Endothelial cell of umbilical vein (primary cell): ENCODE measurements at regions not wholly inside any gene's neighbourhood (a gene's known extent, or its start where the extent isn't known, plus 50 kb on each side); places are given as distances from the start of the nearest gene placed in this dataset.

Experiments
- BruUV-seq: library from RNA; stranded (reverse); fragments of 400-500 nt; replicated peaks from 2 replicates; lab custom pipeline; 2021; lab: Mats Ljungman, UMichigan
- CTCF ChIA-PET: fragments of 300-600, 350-600 bp; sonication (Branson Sonifier 250); formaldehyde crosslinking; loops from one replicate; lab custom pipeline; 2021; ENCODE audit warnings: antibody characterized with exemption, inconsistent platforms; lab: Charles Lee
- POLR2A ChIA-PET: fragments of 300-600, 350-600 bp; sonication (Branson Sonifier 250); formaldehyde crosslinking; loops from one replicate; lab custom pipeline; 2021; ENCODE audit warnings: antibody characterized with exemption, inconsistent platforms; lab: Charles Lee
- DNase-seq: peaks from one replicate; pipeline ENCODE4 v3.0.0-alpha.2; 2011; ENCODE audit warnings: low read depth, low spot score
- FAIRE-seq: peaks from 2 replicates; lab custom pipeline; 2011; peaks lifted over from hg19 to GRCh38; lab: Jason Lieb, UNC
- H2AFZ ChIP-seq: 2 replicates; pipeline ENCODE4 v1.6.0; 2012; ENCODE audit warnings: low read depth, low read length, control low read depth, inconsistent platforms
- H3K27ac ChIP-seq: 2 replicates; pipeline ENCODE4 v1.5.1; 2011; ENCODE audit warnings: low read depth, mild to moderate bottlenecking, control low read depth, low read length, moderate library complexity; ENCODE audit not compliant: insufficient read depth
- H3K27me3 ChIP-seq, 2 experiments: 2 replicates each; pipeline versions ENCODE4 v1.6.0 to v1.6.1; 2011; ENCODE audit warnings: low read length in 2 of 2, mixed read lengths in 1 of 2; ENCODE audit not compliant: control insufficient read depth in 2 of 2, insufficient read depth in 2 of 2
- H3K36me3 ChIP-seq, 2 experiments: 2 replicates in 1 of 2; 3 replicates in 1 of 2; pipeline ENCODE4 v1.5.1; 2011; ENCODE audit warnings: low read length in 2 of 2, mild to moderate bottlenecking in 1 of 2, moderate library complexity in 1 of 2; ENCODE audit not compliant: control insufficient read depth in 2 of 2, insufficient read depth in 2 of 2; ENCODE audit errors: extremely low read depth in 1 of 2
- H3K4me1 ChIP-seq: 3 replicates; pipeline ENCODE4 v1.5.1; 2011; ENCODE audit warnings: mild to moderate bottlenecking, low read length; ENCODE audit not compliant: control insufficient read depth, insufficient read depth; ENCODE audit errors: extremely low read depth
- H3K4me2 ChIP-seq: 2 replicates; pipeline ENCODE4 v1.6.1; 2011; ENCODE audit warnings: low read length, control low read depth, mixed read lengths; ENCODE audit not compliant: insufficient read depth
- H3K4me3 ChIP-seq, 3 experiments: fragments of 200-600 bp in 1 of 3; sonication (generic), shearing (Covaris generic) in 1 of 3; replicated peaks in 1 of 3; 2 replicates each; pipeline ENCODE4 v1.5.1; 2011 to 2016; ENCODE audit warnings: control low read depth in 3 of 3, low read length in 3 of 3, mild to moderate bottlenecking in 2 of 3, inconsistent platforms in 1 of 3, low read depth in 1 of 3, moderate library complexity in 1 of 3; ENCODE audit not compliant: insufficient read depth in 1 of 3
- H3K79me2 ChIP-seq: 2 replicates; pipeline ENCODE4 v1.6.0; 2012; ENCODE audit warnings: low read length, inconsistent platforms; ENCODE audit not compliant: control insufficient read depth, insufficient read depth
- H3K9ac ChIP-seq: replicated peaks from 2 replicates; pipeline ENCODE3; 2011; ENCODE audit warnings: low read length, control low read depth; ENCODE audit not compliant: insufficient read depth; ENCODE audit errors: extremely low read depth
- H3K9me1 ChIP-seq: replicated peaks from 3 replicates; pipeline ENCODE4 v1.6.0; 2011; ENCODE audit warnings: mild to moderate bottlenecking, low read length; ENCODE audit not compliant: control insufficient read depth, insufficient read depth; ENCODE audit errors: extremely low read depth
- H3K9me3 ChIP-seq: replicated peaks from 2 replicates; pipeline ENCODE4 v1.5.1; 2012; ENCODE audit warnings: low read length, inconsistent platforms; ENCODE audit not compliant: control insufficient read depth, insufficient read depth
- H4K20me1 ChIP-seq: replicated peaks from 2 replicates; pipeline ENCODE3; 2011; ENCODE audit warnings: mild to moderate bottlenecking, low read length; ENCODE audit not compliant: control insufficient read depth, insufficient read depth; ENCODE audit errors: extremely low read depth
- EZH2 ChIP-seq: IDR thresholded peaks from 2 replicates; pipeline ENCODE4 v1.6.1; 2012; ENCODE audit warnings: borderline replicate concordance, low read depth, mild to moderate bottlenecking, moderate library complexity, low read length, inconsistent platforms; ENCODE audit not compliant: severe bottlenecking
- FOS ChIP-seq: IDR thresholded peaks from 2 replicates; pipeline ENCODE4 v1.6.1; 2011; ENCODE audit warnings: mild to moderate bottlenecking, low read length, moderate library complexity, borderline replicate concordance; ENCODE audit not compliant: insufficient read depth
- GATA2 ChIP-seq: IDR thresholded peaks from 2 replicates; pipeline ENCODE4 v1.7.0; 2011; ENCODE audit warnings: low read depth, mild to moderate bottlenecking, moderate library complexity, mixed read lengths, low read length; ENCODE audit not compliant: insufficient read length, insufficient read depth
- JUN ChIP-seq: IDR thresholded peaks from 2 replicates; pipeline ENCODE4 v1.6.1; 2011; ENCODE audit warnings: borderline replicate concordance, low read depth; ENCODE audit not compliant: insufficient read length, insufficient read depth
- MYC ChIP-seq: IDR thresholded peaks from one replicate; pipeline ENCODE4 v1.6.1; 2011; ENCODE audit warnings: mild to moderate bottlenecking, low read depth, low read length
- POLR2A ChIP-seq: IDR thresholded peaks from 2 replicates; pipeline ENCODE4 v1.6.1; 2012; ENCODE audit warnings: low read depth, mild to moderate bottlenecking, control low read depth, low read length
- POLR2AphosphoS5 ChIP-seq: IDR thresholded peaks from 2 replicates; pipeline ENCODE4 v1.6.1; 2012; ENCODE audit warnings: low read depth, mild to moderate bottlenecking, control low read depth, low read length, moderate library complexity; ENCODE audit not compliant: insufficient read depth
- dilution Hi-C: fragments of 300-500 bp; cut with MboI; formaldehyde crosslinking; loops from one replicate; pipeline ENCODE4 v1.15.0; 2019; ENCODE audit warnings: low sequenced_read_pairs; ENCODE audit not compliant: extremely low pct_ligation_motif_present
- intact Hi-C: fragments of 100-400 bp; cut with micrococcal nuclease; formaldehyde crosslinking; loops from one replicate; pipeline ENCODE4 v1.10.0; 2022
- TF ChIP-seq, protein P1 (sequence below), 2 donors: IDR thresholded peaks; 1 replicate in 1 of 2; 2 replicates in 1 of 2; pipeline ENCODE4 v1.5.1; 2011; ENCODE audit warnings: low read length in 2 of 2, mild to moderate bottlenecking in 2 of 2, moderate library complexity in 2 of 2, control low read depth in 1 of 2, inconsistent platforms in 1 of 2, low read depth in 1 of 2; ENCODE audit not compliant: insufficient read depth in 1 of 2; ENCODE audit errors: extremely low read depth in 1 of 2
- TF ChIP-seq, protein P2 (sequence below): IDR thresholded peaks from 2 replicates; pipeline ENCODE4 v1.6.1; 2011; ENCODE audit not compliant: insufficient read depth, insufficient read length

DNA sequence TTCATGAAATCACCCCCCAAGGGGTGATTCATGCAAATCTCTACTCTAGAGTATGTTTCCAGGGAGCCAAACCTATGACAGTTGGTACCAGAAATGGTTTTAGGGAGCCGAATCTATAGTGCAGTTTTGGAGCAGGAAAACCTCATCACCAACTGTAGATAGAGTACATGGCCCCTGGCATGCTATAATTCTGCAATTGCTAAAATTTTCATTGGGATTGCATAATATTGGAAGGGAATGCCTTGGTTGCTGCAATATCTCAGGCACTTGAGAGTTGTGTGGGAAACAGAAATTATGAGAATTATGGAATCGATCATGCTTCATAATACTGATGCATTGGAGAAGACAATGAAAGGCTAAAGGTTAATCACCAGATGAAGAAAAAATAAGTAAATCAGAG, 148.2 kb upstream of the PLPPR1 start:
- no peak for FAIRE-seq
- no peak overlapping the region for H3K27ac ChIP-seq
- no peaks in the 10 kb centered on the region for H4K20me1 ChIP-seq
- H3K27me3 ChIP-seq = no peaks in the 10 kb centered on the region
- no peak for TF ChIP-seq POLR2AphosphoS5
- TF ChIP-seq, protein P1, sequence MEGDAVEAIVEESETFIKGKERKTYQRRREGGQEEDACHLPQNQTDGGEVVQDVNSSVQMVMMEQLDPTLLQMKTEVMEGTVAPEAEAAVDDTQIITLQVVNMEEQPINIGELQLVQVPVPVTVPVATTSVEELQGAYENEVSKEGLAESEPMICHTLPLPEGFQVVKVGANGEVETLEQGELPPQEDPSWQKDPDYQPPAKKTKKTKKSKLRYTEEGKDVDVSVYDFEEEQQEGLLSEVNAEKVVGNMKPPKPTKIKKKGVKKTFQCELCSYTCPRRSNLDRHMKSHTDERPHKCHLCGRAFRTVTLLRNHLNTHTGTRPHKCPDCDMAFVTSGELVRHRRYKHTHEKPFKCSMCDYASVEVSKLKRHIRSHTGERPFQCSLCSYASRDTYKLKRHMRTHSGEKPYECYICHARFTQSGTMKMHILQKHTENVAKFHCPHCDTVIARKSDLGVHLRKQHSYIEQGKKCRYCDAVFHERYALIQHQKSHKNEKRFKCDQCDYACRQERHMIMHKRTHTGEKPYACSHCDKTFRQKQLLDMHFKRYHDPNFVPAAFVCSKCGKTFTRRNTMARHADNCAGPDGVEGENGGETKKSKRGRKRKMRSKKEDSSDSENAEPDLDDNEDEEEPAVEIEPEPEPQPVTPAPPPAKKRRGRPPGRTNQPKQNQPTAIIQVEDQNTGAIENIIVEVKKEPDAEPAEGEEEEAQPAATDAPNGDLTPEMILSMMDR (IDR thresholded peaks at IDR 0.05; ENCODE audit: extremely low read depth in 1 of 2, insufficient read depth in 1 of 2, low read depth in 1 of 2, low read length in 2 of 2) = no peak
- TF ChIP-seq, protein P2, sequence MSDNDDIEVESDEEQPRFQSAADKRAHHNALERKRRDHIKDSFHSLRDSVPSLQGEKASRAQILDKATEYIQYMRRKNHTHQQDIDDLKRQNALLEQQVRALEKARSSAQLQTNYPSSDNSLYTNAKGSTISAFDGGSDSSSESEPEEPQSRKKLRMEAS = no peak
- TF ChIP-seq EZH2 = no peak
- TF ChIP-seq JUN = no peak
- no peak for TF ChIP-seq MYC
- no peak for TF ChIP-seq POLR2A
- no peak for TF ChIP-seq FOS
- TF ChIP-seq GATA2 = no peak
- no peaks in the 10 kb centered on the region for H3K36me3 ChIP-seq
- H3K79me2 ChIP-seq = no peaks in the 10 kb centered on the region
- no TSS peak for BruUV-seq
- no peak overlapping the region for H2AFZ ChIP-seq
- dilution Hi-C loops (no loop called here), intact Hi-C loops (no loop called here)
- H3K4me3 ChIP-seq = no peak overlapping the region
- H3K9ac ChIP-seq = no peak overlapping the region
- ChIA-PET POLR2A (no interaction called here), CTCF (no interaction called here)
- H3K9me1 ChIP-seq = no peaks in the 10 kb centered on the region
- H3K4me1 ChIP-seq = no peaks in the 10 kb centered on the region
- H3K9me3 ChIP-seq = no peaks in the 10 kb centered on the region
- no peak for DNase-seq
- H3K4me2 ChIP-seq = no peak overlapping the region
